ENCODE measurements at regions not wholly inside any gene's neighbourhood (a gene's known extent, or its start where the extent isn't known, plus 50 kb on each side); places are given as distances from the start of the nearest gene placed in this dataset.
"Not testable (repeated sequence)": the region's sequence is repeated elsewhere in the genome, so short reads cannot be mapped to it uniquely, and the experiment has no call there.

DNA sequence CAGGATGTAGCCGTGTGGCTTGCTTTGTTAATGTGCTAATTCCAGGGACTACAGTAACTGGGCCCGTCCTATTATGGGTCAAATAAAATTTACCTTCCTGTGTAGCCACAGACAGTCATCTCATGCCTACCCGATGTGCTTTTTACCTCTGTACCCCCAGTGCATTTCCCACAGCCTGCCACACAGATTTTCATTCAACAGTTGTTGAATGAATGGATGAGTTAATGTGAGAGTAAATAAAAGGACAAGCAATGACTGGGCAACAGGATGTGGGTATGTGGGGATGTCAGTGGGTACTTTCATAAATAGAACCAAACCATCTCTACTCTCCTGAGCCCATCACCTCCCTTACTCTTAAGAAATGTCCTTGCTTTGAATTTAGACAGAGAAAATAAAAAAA, 441.2 kb upstream of the ZNF462 start:
- DNase-seq (ENCODE audit: low read depth in 3 of 3), result no peak

- DNase-seq (ENCODE audit: low read depth in 3 of 3), result no peak
These were observed 439.4 kb upstream of the ZNF462 start for GRCh38 chr9:106423575-106423974.

- DNase-seq (ENCODE audit: low read depth in 3 of 3), result no peak
These were observed 430.3 kb upstream of the ZNF462 start for GRCh38 chr9:106432631-106433030.

GRCh38 chr9:106438928-106439327, 424.0 kb upstream of the ZNF462 start:
- DNase-seq (ENCODE audit: low read depth in 3 of 3), result no peak

DNA sequence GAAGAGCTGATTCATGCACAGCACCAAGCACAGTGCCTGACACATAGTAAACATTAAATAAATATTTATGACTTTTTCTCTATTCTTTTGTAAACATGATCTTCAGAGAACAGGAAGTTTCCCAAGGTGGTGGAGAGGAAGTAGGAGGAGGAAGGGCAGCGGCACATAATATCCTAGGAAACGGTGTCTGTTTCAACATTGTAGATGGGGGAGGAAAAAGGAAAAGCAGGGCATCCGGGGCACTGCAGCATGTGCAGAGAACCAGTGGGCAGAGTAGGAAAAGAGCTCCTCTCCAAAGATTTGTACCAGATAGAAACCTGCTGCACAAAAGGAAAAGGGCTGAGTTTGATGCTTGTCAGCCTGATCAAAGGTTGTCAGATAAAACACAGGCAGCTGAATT, 421.7 kb upstream of the ZNF462 start:
- no peak for DNase-seq (ENCODE audit: low read depth in 3 of 3)

- DNase-seq (ENCODE audit: low read depth in 3 of 3), result no peak
These were observed 419.4 kb upstream of the ZNF462 start for GRCh38 chr9:106443520-106443919.

DNA sequence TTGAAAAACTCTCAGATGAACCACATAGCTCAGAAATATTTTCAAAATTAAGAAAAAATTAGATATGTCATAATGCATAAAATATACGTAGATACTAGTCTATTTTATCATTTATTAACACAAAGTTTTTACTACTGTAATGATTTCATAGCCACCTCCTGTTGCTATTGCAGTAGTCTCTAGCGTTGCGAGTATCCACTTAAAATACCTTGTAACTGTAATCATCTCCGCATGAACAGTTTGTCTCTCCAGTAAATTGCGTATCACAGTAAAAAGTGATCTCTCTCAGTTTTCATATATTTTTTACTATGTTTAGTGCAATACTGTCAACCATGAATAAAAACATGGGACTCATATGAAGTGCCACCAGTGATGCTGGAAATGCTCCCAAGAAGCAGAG, 417.9 kb upstream of the ZNF462 start:
- no peak for DNase-seq (ENCODE audit: low read depth in 3 of 3)

DNA sequence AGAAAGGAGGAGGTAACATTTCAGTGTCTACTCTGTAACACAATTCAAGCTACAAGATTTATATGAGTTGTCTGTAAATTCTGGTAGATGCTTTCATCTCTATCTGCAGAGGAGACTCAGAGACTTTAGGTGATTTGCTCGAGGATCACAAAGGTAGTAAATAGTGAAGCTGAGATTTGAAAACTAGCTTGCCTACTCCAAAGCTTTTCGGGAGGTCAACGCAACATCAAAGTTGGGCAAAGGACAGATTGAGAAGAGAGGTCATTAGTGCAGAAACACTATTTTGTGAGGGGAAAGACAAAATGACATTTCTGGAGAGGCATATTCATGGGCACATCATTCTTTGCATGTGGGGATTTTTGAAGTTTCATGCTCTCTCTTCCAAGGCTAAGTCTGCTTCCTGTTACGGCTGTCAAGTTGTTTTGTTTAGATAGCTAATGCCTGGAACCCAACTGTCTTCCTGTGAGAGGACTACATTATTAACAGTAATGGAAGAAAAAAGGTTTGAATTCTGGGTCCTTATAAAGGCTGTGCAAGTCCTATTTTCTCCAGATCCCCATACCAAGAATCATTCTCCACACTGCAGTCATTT, 413.5 kb upstream of the ZNF462 start:
- DNase-seq (ENCODE audit: low read depth in 3 of 3), result no peak

DNA sequence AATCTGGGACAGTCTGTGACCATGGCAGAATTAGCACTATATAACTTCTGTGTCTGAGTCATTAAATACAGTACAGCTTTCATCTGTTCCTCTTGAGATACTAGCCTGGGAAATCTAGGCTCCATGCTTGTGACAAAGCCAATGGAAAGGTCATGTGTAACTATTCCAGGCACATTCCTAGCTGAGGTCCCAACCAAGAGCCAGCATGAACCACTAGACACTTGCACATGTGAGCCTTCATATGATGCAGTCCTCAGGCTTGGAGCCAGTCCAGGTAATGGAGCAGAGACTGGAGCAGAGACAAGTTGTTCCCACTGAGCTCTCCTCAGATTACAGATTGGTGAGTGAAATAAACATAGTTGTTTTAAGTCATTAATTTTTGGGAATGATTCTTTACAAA, 412.4 kb upstream of the ZNF462 start:
- no peak for DNase-seq (ENCODE audit: low read depth in 3 of 3)

DNA sequence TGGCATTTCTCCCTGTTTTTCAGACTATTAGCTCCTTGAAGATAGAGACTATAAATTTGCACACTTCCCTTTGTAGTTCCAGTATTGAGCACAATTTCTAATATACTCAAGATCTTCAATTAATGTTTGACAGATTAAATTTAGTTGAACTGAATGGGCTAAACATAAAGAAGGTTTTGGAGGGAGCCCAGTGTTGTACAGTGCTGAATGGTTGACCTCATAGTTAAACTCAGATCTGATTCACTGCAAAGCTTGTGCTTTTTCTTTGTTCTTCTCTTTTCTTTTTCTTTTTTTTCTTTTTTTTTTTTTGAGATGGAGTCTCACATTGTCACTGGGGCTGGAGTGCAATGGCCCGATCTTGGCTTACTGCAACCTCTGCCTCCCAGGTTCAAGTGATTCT, 411.7 kb upstream of the ZNF462 start:
- DNase-seq (ENCODE audit: low read depth in 3 of 3), result no peak

- DNase-seq (ENCODE audit: low read depth in 3 of 3), result no peak
These were observed 406.4 kb upstream of the ZNF462 start for GRCh38 chr9:106456581-106456980.

DNA sequence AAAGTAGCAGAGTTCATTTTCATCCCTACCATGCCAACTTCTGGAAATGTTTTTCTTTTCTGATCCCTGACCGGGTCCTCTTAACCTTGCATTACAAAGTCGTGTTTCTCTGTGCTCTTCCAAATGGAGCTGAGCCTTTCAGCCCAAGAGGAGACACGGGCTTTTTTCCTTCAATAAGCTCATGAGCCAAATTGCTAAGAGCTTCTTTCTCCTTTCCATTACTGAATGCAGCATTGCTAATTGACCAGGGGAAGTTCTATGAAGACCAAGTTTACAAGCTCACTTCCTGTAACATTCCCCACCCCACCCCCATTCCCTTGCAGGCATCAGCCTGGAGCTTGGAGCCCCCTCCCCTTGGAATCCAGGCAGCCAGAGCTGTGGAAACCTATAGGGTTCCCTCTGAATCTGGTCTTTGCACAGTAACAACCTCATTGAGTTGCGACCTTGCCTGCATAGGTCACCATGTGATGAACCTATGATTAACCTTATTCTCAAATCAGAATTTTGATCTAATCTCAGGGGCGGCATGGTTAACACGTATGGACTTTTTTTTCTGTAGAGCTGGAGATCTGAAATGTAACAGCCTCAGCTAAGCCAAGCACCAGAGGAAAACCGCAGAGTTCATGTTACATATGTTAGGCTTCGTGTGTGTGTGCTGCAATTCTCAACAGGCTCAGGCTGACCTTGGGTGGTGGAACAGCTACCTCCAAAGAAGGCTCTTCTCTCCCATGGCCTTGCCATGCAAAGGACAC, 395.7 kb upstream of the ZNF462 start:
- DNase-seq (ENCODE audit: low read depth in 3 of 3), result no peak

GRCh38 chr9:106467865-106468164, 395.2 kb upstream of the ZNF462 start:
- DNase-seq (ENCODE audit: low read depth in 3 of 3), result no peak

DNA sequence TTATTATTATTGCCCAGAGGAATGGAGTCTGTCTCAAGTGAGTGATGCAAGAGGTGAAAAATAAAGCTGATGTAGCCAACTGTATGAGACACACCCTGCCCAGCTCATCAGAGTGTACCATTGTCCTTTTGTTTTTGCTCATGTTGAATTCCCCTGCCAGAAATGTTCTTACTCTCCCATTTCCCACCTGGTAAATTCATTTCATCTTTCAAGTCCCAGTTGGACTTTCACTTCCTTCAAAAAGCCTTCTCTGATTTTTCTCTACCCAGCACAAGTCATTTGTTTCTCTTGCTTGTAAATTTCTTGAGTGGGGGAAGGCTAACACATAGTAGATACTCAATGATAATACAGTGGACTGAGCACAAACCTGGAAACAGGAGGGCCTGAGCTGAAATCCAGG, 394.5 kb upstream of the ZNF462 start:
- DNase-seq (ENCODE audit: low read depth in 3 of 3), result no peak

DNA sequence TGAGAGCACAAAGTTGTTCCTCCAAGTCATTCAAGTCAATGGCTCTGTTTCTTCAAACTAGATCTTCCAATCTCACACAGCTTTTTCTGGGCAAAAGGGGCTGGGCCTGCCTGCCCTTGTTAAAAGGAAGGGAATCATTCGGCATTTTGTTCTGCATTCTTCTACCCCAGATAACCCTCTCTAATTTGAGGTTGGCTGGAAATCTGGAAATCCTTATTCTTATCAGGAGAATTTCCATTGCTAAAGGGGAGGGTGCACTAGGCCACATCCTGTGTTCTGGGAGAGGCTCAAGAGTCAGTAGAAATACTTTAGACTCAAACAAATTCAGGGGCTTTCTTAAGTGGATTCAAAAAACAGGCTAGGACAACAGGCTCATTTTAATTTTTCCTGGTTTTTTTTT, 384.7 kb upstream of the ZNF462 start:
- no peak for DNase-seq (ENCODE audit: low read depth in 3 of 3)

GRCh38 chr9:106478727-106479126, 384.2 kb upstream of the ZNF462 start:
- no peak for DNase-seq (ENCODE audit: low read depth in 3 of 3)

GRCh38 chr9:106479679-106480078, 383.3 kb upstream of the ZNF462 start:
- DNase-seq (ENCODE audit: low read depth in 3 of 3), result no peak

- DNase-seq (ENCODE audit: low read depth in 3 of 3), result no peak
These were observed 381.9 kb upstream of the ZNF462 start for GRCh38 chr9:106481013-106481609.

DNA sequence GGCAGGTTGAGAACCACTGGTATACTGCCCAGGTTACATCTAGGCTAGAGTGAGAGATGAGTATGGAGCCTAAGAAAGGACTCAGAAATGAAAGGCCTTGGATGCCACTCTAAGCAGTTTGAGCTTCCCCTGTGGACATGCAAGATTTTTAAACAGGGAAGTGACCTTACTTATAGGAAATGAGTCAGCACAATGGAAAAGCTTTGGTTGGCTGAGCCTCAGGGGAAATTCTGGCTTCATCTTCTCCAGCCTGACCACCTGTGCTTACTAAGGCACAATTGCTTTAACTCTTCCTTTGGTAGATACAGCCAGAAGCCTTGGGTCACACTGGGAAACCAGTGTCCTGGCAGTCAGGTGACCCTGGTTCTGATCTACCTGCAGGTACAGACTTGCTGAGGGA, 380.2 kb upstream of the ZNF462 start:
- no peak for DNase-seq (ENCODE audit: low read depth in 3 of 3)

DNA sequence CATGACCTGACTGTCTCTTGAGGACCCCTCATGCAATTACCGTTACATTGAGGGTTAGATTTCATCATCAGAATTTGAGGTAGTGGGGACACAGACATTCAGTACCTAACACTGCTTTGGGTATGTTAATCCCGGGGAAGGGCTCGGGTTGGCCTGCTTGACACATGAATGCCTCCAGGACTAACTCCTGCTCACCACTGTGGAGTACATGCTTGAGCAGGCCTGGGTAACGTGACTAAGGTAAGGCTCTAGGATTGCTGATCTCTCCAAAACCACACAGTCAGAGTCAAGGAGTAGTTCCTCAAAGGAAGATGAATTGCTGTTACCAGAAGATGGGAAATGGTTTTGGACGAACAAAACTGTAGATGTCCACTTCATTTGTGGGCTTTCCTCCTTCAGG, 376.3 kb upstream of the ZNF462 start:
- no peak for DNase-seq (ENCODE audit: low read depth in 3 of 3)

DNA sequence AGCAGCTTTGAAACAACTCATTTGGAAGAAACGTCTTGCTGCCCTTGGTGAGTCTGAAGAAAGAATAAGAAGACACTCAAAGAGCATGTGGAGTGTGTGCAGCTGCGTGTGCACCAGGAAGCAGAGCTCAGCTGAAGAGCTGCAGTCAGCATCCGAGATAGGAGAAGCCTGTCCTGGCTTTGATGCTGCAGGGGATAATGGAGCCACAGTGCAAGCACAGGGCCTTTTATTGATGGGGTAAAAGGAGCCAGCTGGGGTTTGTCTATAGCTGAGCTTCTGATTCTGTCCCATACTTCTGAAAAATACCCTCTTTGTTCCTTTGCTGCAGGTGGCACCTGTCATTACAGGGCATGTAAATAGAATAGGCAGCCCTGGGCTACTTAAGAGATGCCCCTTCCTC, 375.7 kb upstream of the ZNF462 start:
- DNase-seq (ENCODE audit: low read depth in 3 of 3), result no peak

- not testable (repeated sequence) for DNase-seq (ENCODE audit: low read depth in 3 of 3)
These were observed 370.8 kb upstream of the ZNF462 start for GRCh38 chr9:106492126-106492525.

DNA sequence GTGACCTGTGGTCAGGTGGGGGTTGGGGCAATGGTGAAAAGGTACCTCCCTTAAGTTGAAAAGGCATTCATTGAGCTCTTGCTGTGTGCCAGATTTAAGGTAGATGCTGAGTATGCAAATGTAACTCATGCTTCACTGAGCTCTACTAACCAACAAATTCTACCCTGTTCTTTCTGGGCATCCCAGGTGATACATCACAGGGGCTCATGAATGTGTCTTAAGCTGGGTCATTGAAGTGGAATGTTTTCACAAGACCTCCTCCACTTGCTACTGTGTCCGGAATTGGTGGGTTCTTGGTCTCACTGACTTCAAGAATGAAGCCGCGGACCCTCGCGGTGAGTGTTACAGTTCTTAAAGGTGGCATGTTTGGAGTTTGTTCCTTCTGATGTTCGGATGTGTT, 362.8 kb upstream of the ZNF462 start:
- DNase-seq (ENCODE audit: low read depth in 3 of 3), result no peak

DNA sequence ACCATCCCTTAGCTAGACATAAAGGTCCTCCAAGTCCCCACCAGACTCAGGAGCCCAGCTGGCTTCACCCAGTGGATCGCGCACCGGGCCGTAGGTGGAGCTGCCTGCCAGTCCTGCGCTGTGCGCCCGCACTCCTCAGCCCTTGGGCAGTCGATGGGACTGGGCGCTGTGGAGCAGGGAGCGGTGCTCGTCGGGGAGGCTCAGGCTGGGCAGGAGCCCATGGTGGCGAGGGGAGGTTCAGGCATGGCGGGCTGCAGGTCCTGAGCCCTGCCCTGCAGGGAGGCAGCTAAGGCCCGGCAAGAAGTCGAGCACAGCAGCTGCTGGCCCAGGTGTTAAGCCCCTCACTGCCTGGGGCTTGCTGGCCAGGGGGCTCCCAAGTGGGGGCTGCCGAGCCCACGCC, 361.8 kb upstream of the ZNF462 start:
- DNase-seq (ENCODE audit: low read depth in 3 of 3), result not testable (repeated sequence)
